ACC112 (cell line): ENCODE measurements at regions not wholly inside any gene's neighbourhood (a gene's known extent, or its start where the extent isn't known, plus 50 kb on each side); places are given as distances from the start of the nearest gene placed in this dataset.

Experiments used
- H2AFZ ChIP-seq: fragments of 200-600 bp; sonication (generic); one replicate; pipeline ENCODE4 v1.6.0; 2017; ENCODE audit warnings: antibody characterized with exemption, low read length; ENCODE audit not compliant: unreplicated experiment
- H3K27ac ChIP-seq: fragments of 200-600 bp; sonication (generic); 2 replicates; pipeline ENCODE4 v1.5.1; 2014; ENCODE audit warnings: low read depth, mild to moderate bottlenecking, antibody characterized with exemption, low read length, moderate library complexity
- H3K27me3 ChIP-seq: fragments of 200-600 bp; sonication (generic); 2 replicates; pipeline ENCODE4 v1.6.1; 2014; ENCODE audit warnings: mild to moderate bottlenecking, antibody characterized with exemption, low read length, moderate library complexity, mixed read lengths; ENCODE audit not compliant: insufficient read depth
- H3K36me3 ChIP-seq: fragments of 200-600 bp; sonication (generic); 2 replicates; pipeline ENCODE4 v1.6.1; 2016; ENCODE audit warnings: mild to moderate bottlenecking, antibody characterized with exemption, low read length, moderate library complexity, mixed read lengths; ENCODE audit not compliant: insufficient read depth
- H3K4me1 ChIP-seq: fragments of 200-600 bp; sonication (generic); one replicate; pipeline ENCODE4 v1.6.1; 2016; ENCODE audit warnings: low read length, mixed read lengths; ENCODE audit not compliant: insufficient read depth, unreplicated experiment, control insufficient read depth
- H3K4me3 ChIP-seq: fragments of 200-600 bp; sonication (generic); 2 replicates; pipeline ENCODE4 v1.5.1; 2014; ENCODE audit warnings: mild to moderate bottlenecking, low read depth, low read length
- H3K79me2 ChIP-seq: fragments of 200-600 bp; sonication (generic); one replicate; pipeline ENCODE4 v1.6.0; 2016; ENCODE audit warnings: low read length; ENCODE audit not compliant: control insufficient read depth, unreplicated experiment, insufficient read depth

- Histone ChIP-seq H3K4me3 (no peak overlapping the region), H3K27me3 (no peaks in the 10 kb centered on the region), H3K4me1 (no peaks in the 10 kb centered on the region), H2AFZ (no peak overlapping the region), H3K79me2 (no peaks in the 10 kb centered on the region), H3K36me3 (no peaks in the 10 kb centered on the region), H3K27ac (no peak overlapping the region)
These were observed 172.8 kb upstream of the P2RY1 start for GRCh38 chr3:152662157-152662556.

- no peak overlapping the region for H2AFZ ChIP-seq
- H3K79me2 ChIP-seq: no peaks in the 10 kb centered on the region
- H3K27me3 ChIP-seq: no peaks in the 10 kb centered on the region
- H3K36me3 ChIP-seq: no peaks in the 10 kb centered on the region
- H3K4me3 ChIP-seq: no peak overlapping the region
- H3K4me1 ChIP-seq: no peaks in the 10 kb centered on the region
- no peak overlapping the region for H3K27ac ChIP-seq
These were observed 170.2 kb upstream of the P2RY1 start for GRCh38 chr3:152664766-152665165.

- Histone ChIP-seq H3K4me3 (no peak overlapping the region), H2AFZ (no peak overlapping the region), H3K4me1 (no peaks in the 10 kb centered on the region), H3K36me3 (no peaks in the 10 kb centered on the region), H3K79me2 (no peaks in the 10 kb centered on the region), H3K27me3 (no peaks in the 10 kb centered on the region), H3K27ac (no peak overlapping the region)
These were observed 167.7 kb upstream of the P2RY1 start for GRCh38 chr3:152667267-152667666.

GRCh38 chr3:152669560-152669959 lies 165.4 kb upstream of the P2RY1 start:
- H3K27me3 ChIP-seq: peaks cover 6% of the 10 kb centered on the region
- no peaks in the 10 kb centered on the region for H3K79me2 ChIP-seq
- H3K36me3 ChIP-seq: no peaks in the 10 kb centered on the region
- no peak overlapping the region for H3K4me3 ChIP-seq
- no peak overlapping the region for H3K27ac ChIP-seq
- H3K4me1 ChIP-seq: no peaks in the 10 kb centered on the region
- no peak overlapping the region for H2AFZ ChIP-seq

GRCh38 chr3:152671446-152672319 lies 163.2 kb upstream of the P2RY1 start:
- H3K36me3 ChIP-seq: no peaks in the 10 kb centered on the region
- H3K4me1 ChIP-seq: no peaks in the 10 kb centered on the region
- H3K27me3 ChIP-seq: peaks cover 6% of the 10 kb centered on the region
- H3K79me2 ChIP-seq: no peaks in the 10 kb centered on the region
- H3K4me3 ChIP-seq: no peak overlapping the region
- no peak overlapping the region for H3K27ac ChIP-seq
- no peak overlapping the region for H2AFZ ChIP-seq

GRCh38 chr3:152672320-152672649 lies 162.6 kb upstream of the P2RY1 start:
- H3K27me3 ChIP-seq: peaks cover 7% of the 10 kb centered on the region
- no peak overlapping the region for H3K27ac ChIP-seq
- no peaks in the 10 kb centered on the region for H3K36me3 ChIP-seq
- no peaks in the 10 kb centered on the region for H3K79me2 ChIP-seq
- no peak overlapping the region for H2AFZ ChIP-seq
- H3K4me3 ChIP-seq: no peak overlapping the region
- no peaks in the 10 kb centered on the region for H3K4me1 ChIP-seq

- Histone ChIP-seq H3K27ac (no peak overlapping the region), H3K27me3 (peaks cover 20% of the 10 kb centered on the region), H3K36me3 (no peaks in the 10 kb centered on the region), H3K4me3 (no peak overlapping the region), H3K4me1 (no peaks in the 10 kb centered on the region), H3K79me2 (no peaks in the 10 kb centered on the region), H2AFZ (no peak overlapping the region)
These were observed 158.0 kb upstream of the P2RY1 start for GRCh38 chr3:152676810-152677379.

- peaks cover 20% of the 10 kb centered on the region for H3K27me3 ChIP-seq
- no peak overlapping the region for H3K27ac ChIP-seq
- no peaks in the 10 kb centered on the region for H3K36me3 ChIP-seq
- H3K4me1 ChIP-seq: no peaks in the 10 kb centered on the region
- no peaks in the 10 kb centered on the region for H3K79me2 ChIP-seq
- H2AFZ ChIP-seq: no peak overlapping the region
- no peak overlapping the region for H3K4me3 ChIP-seq
These were observed 157.4 kb upstream of the P2RY1 start for GRCh38 chr3:152677491-152677890.

- Histone ChIP-seq H2AFZ (no peak overlapping the region), H3K4me1 (no peaks in the 10 kb centered on the region), H3K36me3 (no peaks in the 10 kb centered on the region)
These were observed 152.5 kb upstream of the P2RY1 start for GRCh38 chr3:152682477-152682876.

GRCh38 chr3:152683521-152683999 lies 151.4 kb upstream of the P2RY1 start:
- H3K27me3 ChIP-seq: peaks cover 3% of the 10 kb centered on the region; the same call in 1 of the 2 replicates
- no peaks in the 10 kb centered on the region for H3K36me3 ChIP-seq
- no peaks in the 10 kb centered on the region for H3K4me1 ChIP-seq
- no peak overlapping the region for H2AFZ ChIP-seq
- no peaks in the 10 kb centered on the region for H3K79me2 ChIP-seq
- no peak overlapping the region for H3K4me3 ChIP-seq
- no peak overlapping the region for H3K27ac ChIP-seq

More at GRCh38 chr3:152682477-152682876, 152.5 kb upstream of the P2RY1 start:
- H3K79me2 ChIP-seq: no peaks in the 10 kb centered on the region
- H3K27me3 ChIP-seq: peaks cover 12% of the 10 kb centered on the region
- no peak overlapping the region for H3K4me3 ChIP-seq
- H3K27ac ChIP-seq: no peak overlapping the region

GRCh38 chr3:152684279-152684678 lies 150.7 kb upstream of the P2RY1 start:
- Histone ChIP-seq H3K79me2 (no peaks in the 10 kb centered on the region), H2AFZ (no peak overlapping the region), H3K4me1 (no peaks in the 10 kb centered on the region), H3K27me3 (0 out of 2 replicates have a peak, but pooled peaks cover 3% of the 10 kb centered on the region), H3K36me3 (no peaks in the 10 kb centered on the region), H3K27ac (no peak overlapping the region), H3K4me3 (no peak overlapping the region)
